A673 (cell line): ENCODE measurements at regions not wholly inside any gene's neighbourhood (a gene's known extent, or its start where the extent isn't known, plus 50 kb on each side); places are given as distances from the start of the nearest gene placed in this dataset.

Source experiments
- CTCF ChIP-seq: fragments of 300-800, 200-600 bp; sonication (generic); conservative IDR thresholded peaks from 2 replicates; pipeline ENCODE4 v1.5.1; 2017; ENCODE audit warnings: low read depth, mild to moderate bottlenecking, antibody characterized with exemption, low read length, moderate library complexity, mixed read lengths
- EZH2 ChIP-seq: fragments of 200-600 bp; sonication (generic); IDR thresholded peaks from 2 replicates; pipeline ENCODE4 v1.6.1; 2017; ENCODE audit warnings: borderline replicate concordance, low read depth, mild to moderate bottlenecking, mixed read lengths, antibody characterized with exemption, low read length; ENCODE audit not compliant: poor library complexity, severe bottlenecking

GRCh38 chr7:50251765-50252164 is 52.8 kb upstream of the IKZF1 start:
- no peak for TF ChIP-seq CTCF
- no peak for TF ChIP-seq EZH2
